Upper lobe of left lung (tissue), 4 donors: ENCODE measurements at regions not wholly inside any gene's neighbourhood (a gene's known extent, or its start where the extent isn't known, plus 50 kb on each side); places are given as distances from the start of the nearest gene placed in this dataset.

ENCODE experiments used
- POLR2A ChIP-seq, 4 donors: fragments of 450-650 bp; IDR thresholded peaks; one replicate each; pipeline ENCODE4 v1.5.1; 2016 to 2017; ENCODE audit warnings: antibody characterized with exemption in 4 of 4, mild to moderate bottlenecking in 2 of 4
- POLR2AphosphoS5 ChIP-seq, 2 donors: sonication (generic); formaldehyde crosslinking; IDR thresholded peaks; one replicate each; pipeline ENCODE4 v1.5.1; 2017; ENCODE audit warnings: antibody characterized with exemption in 2 of 2
- TF ChIP-seq, protein P1 (sequence below), 6 experiments: fragments of 450-650 bp in 4 of 6; fragments of 200-600 bp in 2 of 6; sonication (generic) in 2 of 6; IDR thresholded peaks; one replicate each; pipeline ENCODE4 v1.5.1; 2016 to 2019; ENCODE audit warnings: antibody characterized with exemption in 6 of 6

DNA sequence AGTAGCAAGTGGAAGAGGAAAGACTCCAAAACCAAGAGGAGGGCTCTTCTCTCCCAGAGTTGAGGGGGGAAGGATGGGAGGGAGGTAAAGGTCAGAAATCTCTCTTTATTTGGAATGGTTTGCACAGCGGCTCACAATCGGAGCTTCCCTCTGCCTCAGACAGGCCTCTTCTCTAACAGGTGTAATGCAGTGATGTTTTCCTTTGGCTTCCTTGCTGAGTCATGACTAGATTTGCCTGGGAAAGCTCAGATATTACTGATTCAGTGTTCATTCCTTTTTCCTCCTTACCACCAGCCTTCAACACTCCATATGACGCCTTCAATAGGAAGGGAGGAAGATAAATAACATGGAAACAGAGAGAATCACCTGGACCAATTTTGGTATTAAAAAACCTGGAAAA is 136.6 kb downstream of the RNF152 start:
- no peak for TF ChIP-seq POLR2AphosphoS5 (IDR thresholded peaks at IDR 0.05)
- TF ChIP-seq, protein P1, sequence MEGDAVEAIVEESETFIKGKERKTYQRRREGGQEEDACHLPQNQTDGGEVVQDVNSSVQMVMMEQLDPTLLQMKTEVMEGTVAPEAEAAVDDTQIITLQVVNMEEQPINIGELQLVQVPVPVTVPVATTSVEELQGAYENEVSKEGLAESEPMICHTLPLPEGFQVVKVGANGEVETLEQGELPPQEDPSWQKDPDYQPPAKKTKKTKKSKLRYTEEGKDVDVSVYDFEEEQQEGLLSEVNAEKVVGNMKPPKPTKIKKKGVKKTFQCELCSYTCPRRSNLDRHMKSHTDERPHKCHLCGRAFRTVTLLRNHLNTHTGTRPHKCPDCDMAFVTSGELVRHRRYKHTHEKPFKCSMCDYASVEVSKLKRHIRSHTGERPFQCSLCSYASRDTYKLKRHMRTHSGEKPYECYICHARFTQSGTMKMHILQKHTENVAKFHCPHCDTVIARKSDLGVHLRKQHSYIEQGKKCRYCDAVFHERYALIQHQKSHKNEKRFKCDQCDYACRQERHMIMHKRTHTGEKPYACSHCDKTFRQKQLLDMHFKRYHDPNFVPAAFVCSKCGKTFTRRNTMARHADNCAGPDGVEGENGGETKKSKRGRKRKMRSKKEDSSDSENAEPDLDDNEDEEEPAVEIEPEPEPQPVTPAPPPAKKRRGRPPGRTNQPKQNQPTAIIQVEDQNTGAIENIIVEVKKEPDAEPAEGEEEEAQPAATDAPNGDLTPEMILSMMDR (IDR thresholded peaks at IDR 0.05), result no peak
- TF ChIP-seq POLR2A (IDR thresholded peaks at IDR 0.05), result no peak
